ENCODE measurements at regions not wholly inside any gene's neighbourhood (a gene's known extent, or its start where the extent isn't known, plus 50 kb on each side); places are given as distances from the start of the nearest gene placed in this dataset.

- no peak for TF ChIP-seq CTCF (IDR thresholded peaks at IDR 0.05)
- TF ChIP-seq POLR2A (IDR thresholded peaks at IDR 0.05) = no peak
- TF ChIP-seq POLR2AphosphoS5 (IDR thresholded peaks at IDR 0.05) = no peak
These were observed 440.1 kb downstream of the EFNB2 start for GRCh38 chr13:106095406-106095805.

Measured in breast epithelium (tissue), 3 donors.